K562 (cell line): ENCODE measurements at regions not wholly inside any gene's neighbourhood (a gene's known extent, or its start where the extent isn't known, plus 50 kb on each side); places are given as distances from the start of the nearest gene placed in this dataset.

Experiments
- BDP1 ChIP-seq: IDR thresholded peaks from 3 replicates; pipeline ENCODE4 v1.6.1; 2011; ENCODE audit not compliant: insufficient read length, insufficient read depth
- CAMTA2 ChIP-seq: fragments of 250-450 bp; sonication (Bioruptor Pico); conservative IDR thresholded peaks from 2 replicates; pipeline ENCODE4 v1.5.1; 2022
- CBX3 ChIP-seq, 2 experiments: IDR thresholded peaks; 1 replicate in 1 of 2; 2 replicates in 1 of 2; pipeline ENCODE4 v1.6.1; 2012; ENCODE audit warnings: inconsistent platforms in 2 of 2, low read length in 2 of 2, borderline replicate concordance in 1 of 2, control low read depth in 1 of 2
- CEBPB ChIP-seq: fragments of 450-650 bp; IDR thresholded peaks from 2 replicates; pipeline ENCODE4 v1.6.1; 2016; ENCODE audit warnings: missing genetic modification characterization, missing compliant biosample characterization
- CHD2 ChIP-seq: IDR thresholded peaks from 2 replicates; pipeline ENCODE4 v1.6.1; 2011; ENCODE audit warnings: low read depth, low read length
- DMBX1 ChIP-seq: fragments of 250-450 bp; sonication (Bioruptor Pico); IDR thresholded peaks from 2 replicates; pipeline ENCODE4 v1.8.0; 2022; ENCODE audit warnings: inconsistent platforms, mild to moderate bottlenecking, moderate library complexity, borderline replicate concordance
- FOXJ2 ChIP-seq: fragments of 200-800 bp; sonication (Bioruptor generic); IDR thresholded peaks from 2 replicates; pipeline ENCODE4 v1.6.1; 2016; ENCODE audit warnings: missing genetic modification characterization, missing compliant biosample characterization
- FOXK1 ChIP-seq: sonication (generic); formaldehyde crosslinking; IDR thresholded peaks from 2 replicates; pipeline ENCODE4 v1.8.0; 2022; ENCODE audit warnings: missing genetic modification reagents, mild to moderate bottlenecking, borderline replicate concordance
- KAT7 ChIP-seq: sonication (generic); formaldehyde crosslinking; IDR thresholded peaks from 2 replicates; pipeline ENCODE4 v1.8.0; 2022; ENCODE audit warnings: missing genetic modification reagents, mild to moderate bottlenecking, borderline replicate concordance
- KDM1A ChIP-seq, 2 experiments: fragments of 450-650 bp; IDR thresholded peaks; 2 replicates each; pipeline ENCODE4 v1.6.1; 2016; ENCODE audit warnings: mild to moderate bottlenecking in 2 of 2
- MAZ ChIP-seq, 2 experiments: fragments of 450-650 bp in 1 of 2; sonication (generic) in 1 of 2; formaldehyde crosslinking; IDR thresholded peaks in 1 of 2; conservative IDR thresholded peaks in 1 of 2; 2 replicates each; pipeline versions ENCODE4 v1.4.0 to v1.5.0; 2020; ENCODE audit warnings: mild to moderate bottlenecking in 1 of 2, missing genetic modification reagents in 1 of 2
- MTA3 ChIP-seq: fragments of 450-650 bp; formaldehyde crosslinking; IDR thresholded peaks from 2 replicates; pipeline ENCODE4 v1.6.1; 2017; ENCODE audit warnings: mild to moderate bottlenecking, borderline replicate concordance
- NBN ChIP-seq: fragments of 450-650 bp; IDR thresholded peaks from 2 replicates; pipeline ENCODE4 v1.6.1; 2016; ENCODE audit warnings: low read depth, mild to moderate bottlenecking
- OTX1 ChIP-seq: fragments of 450-650 bp; formaldehyde crosslinking; IDR thresholded peaks from 2 replicates; pipeline ENCODE4 v1.4.0; 2022; ENCODE audit warnings: mild to moderate bottlenecking
- PTBP1 ChIP-seq: fragments of 200-400 bp; formaldehyde crosslinking; IDR thresholded peaks from 2 replicates; pipeline ENCODE4 v1.6.1; 2017; ENCODE audit warnings: low read depth, low read length
- SAFB2 ChIP-seq: fragments of 200-400 bp; formaldehyde crosslinking; IDR thresholded peaks from 2 replicates; pipeline ENCODE4 v1.6.1; 2018; ENCODE audit warnings: borderline replicate concordance, low read length, low read depth, moderate library complexity; ENCODE audit not compliant: severe bottlenecking
- SRSF3 ChIP-seq: fragments of 200-400 bp; formaldehyde crosslinking; IDR thresholded peaks from 2 replicates; pipeline ENCODE4 v1.6.1; 2016; ENCODE audit warnings: mild to moderate bottlenecking, low read length, moderate library complexity; ENCODE audit not compliant: insufficient read depth
- WHSC1 ChIP-seq: IDR thresholded peaks from one replicate; pipeline ENCODE4 v1.6.1; 2012; ENCODE audit warnings: low read length, control low read depth, inconsistent platforms
- ZNF282 ChIP-seq: sonication (generic); formaldehyde crosslinking; IDR thresholded peaks from 2 replicates; pipeline ENCODE4 v1.8.1; 2023; ENCODE audit warnings: missing genetic modification reagents
- ZNF644 ChIP-seq: fragments of 200-800 bp; sonication (Bioruptor generic); IDR thresholded peaks from 2 replicates; pipeline ENCODE4 v1.6.1; 2016; ENCODE audit warnings: low read depth, missing genetic modification characterization, missing compliant biosample characterization
- TF ChIP-seq, protein P1 (sequence below): fragments of 450-650 bp; IDR thresholded peaks from 2 replicates; pipeline ENCODE4 v1.6.1; 2017; ENCODE audit warnings: mild to moderate bottlenecking, moderate library complexity
- TF ChIP-seq, protein P2 (sequence below), 2 experiments: IDR thresholded peaks; 2 replicates each; pipeline ENCODE4 v1.6.1; 2012; ENCODE audit warnings: improper control_type of control experiment in 2 of 2, low read depth in 2 of 2, low read length in 2 of 2, borderline replicate concordance in 1 of 2
- TF ChIP-seq, protein P3 (sequence below): fragments of 250-450 bp; sonication (Bioruptor Pico); IDR thresholded peaks from 2 replicates; pipeline ENCODE4 v1.8.0; 2021; ENCODE audit warnings: moderate library complexity, mild to moderate bottlenecking, inconsistent platforms
- TF ChIP-seq, protein P4 (sequence below): fragments of 450-650 bp; conservative IDR thresholded peaks from 2 replicates; pipeline ENCODE4 v1.6.1; 2016; ENCODE audit warnings: missing genetic modification characterization, low read depth, mild to moderate bottlenecking, missing compliant biosample characterization, moderate library complexity

DNA sequence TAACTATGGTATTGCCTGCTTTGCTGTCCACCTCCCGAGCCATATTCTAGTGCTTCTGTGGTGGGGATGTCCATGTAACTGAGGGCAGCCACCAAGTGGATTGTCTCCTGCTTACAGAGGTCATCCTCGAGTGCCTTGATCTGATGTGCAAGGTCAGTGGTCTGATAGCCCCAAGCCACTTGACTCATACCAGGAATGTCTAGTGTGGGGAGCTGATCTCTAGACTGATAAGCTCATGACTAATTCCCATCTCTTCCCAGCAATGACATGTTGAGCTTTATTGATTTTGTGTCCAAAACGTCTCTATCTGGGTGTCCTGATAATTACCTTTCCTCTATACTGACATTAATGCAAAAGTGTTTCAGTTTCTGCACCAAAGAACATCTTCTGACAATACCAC, 168.4 kb upstream of the WDR1 start (continued):
- TF ChIP-seq CEBPB (tag), result no peak
- no peak for TF ChIP-seq MAZ (CRISPR knock-in tag; conservative IDR thresholded peaks at IDR 0.05 in 1 of 2, IDR thresholded peaks at IDR 0.05 in 1 of 2)
- no peak for TF ChIP-seq ZNF644
- TF ChIP-seq, protein P1, sequence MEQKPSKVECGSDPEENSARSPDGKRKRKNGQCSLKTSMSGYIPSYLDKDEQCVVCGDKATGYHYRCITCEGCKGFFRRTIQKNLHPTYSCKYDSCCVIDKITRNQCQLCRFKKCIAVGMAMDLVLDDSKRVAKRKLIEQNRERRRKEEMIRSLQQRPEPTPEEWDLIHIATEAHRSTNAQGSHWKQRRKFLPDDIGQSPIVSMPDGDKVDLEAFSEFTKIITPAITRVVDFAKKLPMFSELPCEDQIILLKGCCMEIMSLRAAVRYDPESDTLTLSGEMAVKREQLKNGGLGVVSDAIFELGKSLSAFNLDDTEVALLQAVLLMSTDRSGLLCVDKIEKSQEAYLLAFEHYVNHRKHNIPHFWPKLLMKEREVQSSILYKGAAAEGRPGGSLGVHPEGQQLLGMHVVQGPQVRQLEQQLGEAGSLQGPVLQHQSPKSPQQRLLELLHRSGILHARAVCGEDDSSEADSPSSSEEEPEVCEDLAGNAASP, result no peak
- no peak for TF ChIP-seq MTA3
- no peak for TF ChIP-seq FOXJ2 (tag)
- TF ChIP-seq, protein P2, sequence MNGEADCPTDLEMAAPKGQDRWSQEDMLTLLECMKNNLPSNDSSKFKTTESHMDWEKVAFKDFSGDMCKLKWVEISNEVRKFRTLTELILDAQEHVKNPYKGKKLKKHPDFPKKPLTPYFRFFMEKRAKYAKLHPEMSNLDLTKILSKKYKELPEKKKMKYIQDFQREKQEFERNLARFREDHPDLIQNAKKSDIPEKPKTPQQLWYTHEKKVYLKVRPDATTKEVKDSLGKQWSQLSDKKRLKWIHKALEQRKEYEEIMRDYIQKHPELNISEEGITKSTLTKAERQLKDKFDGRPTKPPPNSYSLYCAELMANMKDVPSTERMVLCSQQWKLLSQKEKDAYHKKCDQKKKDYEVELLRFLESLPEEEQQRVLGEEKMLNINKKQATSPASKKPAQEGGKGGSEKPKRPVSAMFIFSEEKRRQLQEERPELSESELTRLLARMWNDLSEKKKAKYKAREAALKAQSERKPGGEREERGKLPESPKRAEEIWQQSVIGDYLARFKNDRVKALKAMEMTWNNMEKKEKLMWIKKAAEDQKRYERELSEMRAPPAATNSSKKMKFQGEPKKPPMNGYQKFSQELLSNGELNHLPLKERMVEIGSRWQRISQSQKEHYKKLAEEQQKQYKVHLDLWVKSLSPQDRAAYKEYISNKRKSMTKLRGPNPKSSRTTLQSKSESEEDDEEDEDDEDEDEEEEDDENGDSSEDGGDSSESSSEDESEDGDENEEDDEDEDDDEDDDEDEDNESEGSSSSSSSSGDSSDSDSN (IDR thresholded peaks at IDR 0.05; ENCODE audit: borderline replicate concordance in 1 of 2, low read depth in 2 of 2, low read length in 2 of 2), result no peak
- TF ChIP-seq BDP1, result no peak
- TF ChIP-seq DMBX1, result no peak
- TF ChIP-seq, protein P3, sequence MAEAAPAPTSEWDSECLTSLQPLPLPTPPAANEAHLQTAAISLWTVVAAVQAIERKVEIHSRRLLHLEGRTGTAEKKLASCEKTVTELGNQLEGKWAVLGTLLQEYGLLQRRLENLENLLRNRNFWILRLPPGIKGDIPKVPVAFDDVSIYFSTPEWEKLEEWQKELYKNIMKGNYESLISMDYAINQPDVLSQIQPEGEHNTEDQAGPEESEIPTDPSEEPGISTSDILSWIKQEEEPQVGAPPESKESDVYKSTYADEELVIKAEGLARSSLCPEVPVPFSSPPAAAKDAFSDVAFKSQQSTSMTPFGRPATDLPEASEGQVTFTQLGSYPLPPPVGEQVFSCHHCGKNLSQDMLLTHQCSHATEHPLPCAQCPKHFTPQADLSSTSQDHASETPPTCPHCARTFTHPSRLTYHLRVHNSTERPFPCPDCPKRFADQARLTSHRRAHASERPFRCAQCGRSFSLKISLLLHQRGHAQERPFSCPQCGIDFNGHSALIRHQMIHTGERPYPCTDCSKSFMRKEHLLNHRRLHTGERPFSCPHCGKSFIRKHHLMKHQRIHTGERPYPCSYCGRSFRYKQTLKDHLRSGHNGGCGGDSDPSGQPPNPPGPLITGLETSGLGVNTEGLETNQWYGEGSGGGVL (CRISPR knock-in tag), result no peak
- no peak for TF ChIP-seq CBX3 (IDR thresholded peaks at IDR 0.05; ENCODE audit: borderline replicate concordance in 1 of 2, low read length in 2 of 2)
- TF ChIP-seq SRSF3, result no peak
- TF ChIP-seq KDM1A (IDR thresholded peaks at IDR 0.05), result peak; percentile 66; a peak in 3 of 4 replicates
- TF ChIP-seq KAT7 (CRISPR knock-in tag), result no peak
- TF ChIP-seq FOXK1 (CRISPR knock-in tag), result no peak
- TF ChIP-seq NBN, result no peak
- no peak for TF ChIP-seq PTBP1
- TF ChIP-seq CAMTA2, result no peak
- no peak for TF ChIP-seq CHD2
- TF ChIP-seq, protein P4, sequence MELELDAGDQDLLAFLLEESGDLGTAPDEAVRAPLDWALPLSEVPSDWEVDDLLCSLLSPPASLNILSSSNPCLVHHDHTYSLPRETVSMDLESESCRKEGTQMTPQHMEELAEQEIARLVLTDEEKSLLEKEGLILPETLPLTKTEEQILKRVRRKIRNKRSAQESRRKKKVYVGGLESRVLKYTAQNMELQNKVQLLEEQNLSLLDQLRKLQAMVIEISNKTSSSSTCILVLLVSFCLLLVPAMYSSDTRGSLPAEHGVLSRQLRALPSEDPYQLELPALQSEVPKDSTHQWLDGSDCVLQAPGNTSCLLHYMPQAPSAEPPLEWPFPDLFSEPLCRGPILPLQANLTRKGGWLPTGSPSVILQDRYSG, result no peak
- TF ChIP-seq SAFB2, result no peak
- no peak for TF ChIP-seq OTX1 (CRISPR knock-in tag)
- no peak for TF ChIP-seq WHSC1
- no peak for TF ChIP-seq ZNF282
